ENCODE measurements at regions not wholly inside any gene's neighbourhood (a gene's known extent, or its start where the extent isn't known, plus 50 kb on each side); places are given as distances from the start of the nearest gene placed in this dataset.

DNA sequence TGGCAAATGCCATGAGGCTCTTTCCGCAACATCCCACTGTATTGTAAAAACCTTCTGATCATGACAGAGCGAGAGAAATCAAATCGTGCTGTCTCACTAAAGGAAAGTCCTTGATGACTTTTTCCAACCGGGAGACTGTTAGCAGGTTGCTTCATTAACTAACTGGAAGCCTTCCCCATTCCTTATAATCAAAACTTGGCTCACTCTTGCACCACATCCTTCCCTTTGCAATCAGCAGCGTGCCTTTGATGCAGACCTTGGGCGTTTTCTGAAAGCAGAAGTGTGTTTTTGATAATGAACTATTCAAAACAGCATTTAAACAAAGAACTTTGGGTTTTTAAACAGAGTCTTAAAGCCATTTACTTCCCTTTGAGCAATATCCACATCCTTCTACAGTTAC, 96.2 kb upstream of the CNR1 start (continued):
- TF ChIP-seq, protein P1, sequence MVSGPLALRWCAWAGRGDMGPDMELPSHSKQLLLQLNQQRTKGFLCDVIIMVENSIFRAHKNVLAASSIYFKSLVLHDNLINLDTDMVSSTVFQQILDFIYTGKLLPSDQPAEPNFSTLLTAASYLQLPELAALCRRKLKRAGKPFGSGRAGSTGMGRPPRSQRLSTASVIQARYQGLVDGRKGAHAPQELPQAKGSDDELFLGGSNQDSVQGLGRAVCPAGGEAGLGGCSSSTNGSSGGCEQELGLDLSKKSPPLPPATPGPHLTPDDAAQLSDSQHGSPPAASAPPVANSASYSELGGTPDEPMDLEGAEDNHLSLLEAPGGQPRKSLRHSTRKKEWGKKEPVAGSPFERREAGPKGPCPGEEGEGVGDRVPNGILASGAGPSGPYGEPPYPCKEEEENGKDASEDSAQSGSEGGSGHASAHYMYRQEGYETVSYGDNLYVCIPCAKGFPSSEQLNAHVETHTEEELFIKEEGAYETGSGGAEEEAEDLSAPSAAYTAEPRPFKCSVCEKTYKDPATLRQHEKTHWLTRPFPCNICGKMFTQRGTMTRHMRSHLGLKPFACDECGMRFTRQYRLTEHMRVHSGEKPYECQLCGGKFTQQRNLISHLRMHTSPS (CRISPR knock-in tag; IDR thresholded peaks at IDR 0.05; ENCODE audit: low read depth) = no peak
- TF ChIP-seq ZNF543 (CRISPR knock-in tag; IDR thresholded peaks at IDR 0.05) (no peak), TAF1 (CRISPR knock-in tag; IDR thresholded peaks at IDR 0.05) (no peak)

DNA sequence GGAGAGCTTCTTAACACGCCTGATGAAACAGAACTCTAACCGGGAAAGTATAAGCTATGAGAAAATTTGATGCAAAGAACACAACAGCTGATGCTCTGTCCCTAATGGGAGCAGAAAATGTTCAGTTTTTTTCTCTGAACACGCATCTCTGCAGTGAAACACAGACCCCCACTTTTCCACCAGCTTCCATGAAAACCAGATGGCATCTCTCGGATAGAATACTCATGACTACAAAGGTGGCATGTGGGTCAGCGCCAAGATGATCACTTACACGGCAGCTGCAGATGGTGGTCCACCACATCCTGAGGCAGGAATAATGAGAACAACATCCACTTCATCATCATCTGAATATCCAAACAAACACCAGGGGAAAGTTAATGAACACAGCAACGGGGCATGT, 85.2 kb upstream of the CNR1 start:
- no peak overlapping the region for H3K4me3 ChIP-seq (replicated peaks in 1 of 3; ENCODE audit: insufficient read depth in 1 of 3, low read depth in 2 of 3, low read length in 3 of 3)
- CTCF ChIA-PET (ENCODE audit: low intra/inter-chr PET ratio, low total read pairs) = no interaction called here
- H3K79me2 ChIP-seq (ENCODE audit: insufficient read depth, low read length) = no peaks in the 10 kb centered on the region
- H3K27ac ChIP-seq (ENCODE audit: extremely low read length, insufficient read depth, low read length) = no peak overlapping the region
- DNase-seq (ENCODE audit: low spot score) (no peak), FAIRE-seq (no peak), ATAC-seq (no peak)
- no peaks in the 10 kb centered on the region for H4K20me1 ChIP-seq (ENCODE audit: insufficient read depth, low read length)
- BruUV-seq (replicated peaks) = no TSS peak
- H2AFZ ChIP-seq (ENCODE audit: low read length) = no peak overlapping the region
- in situ Hi-C loops (cut with HindIII; ENCODE audit: extremely low pct_ligation_motif_present, low pct_unique_long_range_greater_than_20kb) = no loop called here
- WGBS (ENCODE audit: low lambda C conversion rate) = 0% methylated on average over 7 of the region's 7 CpGs
- intact Hi-C loops (cut with micrococcal nuclease; ENCODE audit: unreplicated experiment) = no loop called here
- no peak overlapping the region for H3K4me2 ChIP-seq (ENCODE audit: low read depth, low read length)
- no peaks in the 10 kb centered on the region for H3K36me3 ChIP-seq (replicated peaks in 1 of 2; ENCODE audit: control insufficient read depth in 1 of 2, insufficient read depth in 2 of 2, low read length in 2 of 2)
- no peak overlapping the region for H3K9ac ChIP-seq (ENCODE audit: insufficient read depth, low read depth, low read length)
- POLR2A ChIA-PET = no interaction called here
- TF ChIP-seq TBX2 (CRISPR knock-in tag; IDR thresholded peaks at IDR 0.05; ENCODE audit: borderline replicate concordance) (no peak), ZNF446 (CRISPR knock-in tag; IDR thresholded peaks at IDR 0.05) (no peak), ZNF382 (CRISPR knock-in tag; IDR thresholded peaks at IDR 0.05; ENCODE audit: borderline replicate concordance) (no peak), ZNF557 (CRISPR knock-in tag; IDR thresholded peaks at IDR 0.05) (no peak), IRX3 (CRISPR knock-in tag; IDR thresholded peaks at IDR 0.05; ENCODE audit: borderline replicate concordance, low read depth) (no peak), ZNF749 (CRISPR knock-in tag; IDR thresholded peaks at IDR 0.05; ENCODE audit: borderline replicate concordance) (no peak), ZNF180 (CRISPR knock-in tag; IDR thresholded peaks at IDR 0.05; ENCODE audit: borderline replicate concordance, low read depth) (no peak), ZFP1 (CRISPR knock-in tag; IDR thresholded peaks at IDR 0.05) (no peak)
- TF ChIP-seq, protein P2, sequence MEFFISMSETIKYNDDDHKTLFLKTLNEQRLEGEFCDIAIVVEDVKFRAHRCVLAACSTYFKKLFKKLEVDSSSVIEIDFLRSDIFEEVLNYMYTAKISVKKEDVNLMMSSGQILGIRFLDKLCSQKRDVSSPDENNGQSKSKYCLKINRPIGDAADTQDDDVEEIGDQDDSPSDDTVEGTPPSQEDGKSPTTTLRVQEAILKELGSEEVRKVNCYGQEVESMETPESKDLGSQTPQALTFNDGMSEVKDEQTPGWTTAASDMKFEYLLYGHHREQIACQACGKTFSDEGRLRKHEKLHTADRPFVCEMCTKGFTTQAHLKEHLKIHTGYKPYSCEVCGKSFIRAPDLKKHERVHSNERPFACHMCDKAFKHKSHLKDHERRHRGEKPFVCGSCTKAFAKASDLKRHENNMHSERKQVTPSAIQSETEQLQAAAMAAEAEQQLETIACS (CRISPR knock-in tag; IDR thresholded peaks at IDR 0.05) = no peak
- no peaks in the 10 kb centered on the region for H3K4me1 ChIP-seq (ENCODE audit: insufficient read depth, low read length)
- peaks cover 0 to 3% of the 10 kb centered on the region in 2 experiments; a peak in 1 of 5 replicates for H3K27me3 ChIP-seq (ENCODE audit: control insufficient read depth in 1 of 2, insufficient read depth in 2 of 2, low read length in 2 of 2)
- H3K9me3 ChIP-seq (ENCODE audit: low read length) = no peaks in the 10 kb centered on the region
